Karpas-422 (cell line): ENCODE measurements at regions not wholly inside any gene's neighbourhood (a gene's known extent, or its start where the extent isn't known, plus 50 kb on each side); places are given as distances from the start of the nearest gene placed in this dataset.

Experiments used
- DNase-seq: peaks from one replicate; pipeline ENCODE4 v3.0.0-alpha.2; 2015
- H2AFZ ChIP-seq: fragments of 200-600 bp; sonication (generic); 2 replicates; pipeline ENCODE4 v1.6.1; 2014; ENCODE audit warnings: antibody characterized with exemption, low read length, mixed read lengths
- H3K27ac ChIP-seq: fragments of 200-600 bp; sonication (generic); 2 replicates; pipeline ENCODE4 v1.5.1; 2014; ENCODE audit warnings: mild to moderate bottlenecking, low read length, moderate library complexity
- H3K27me3 ChIP-seq: fragments of 200-600 bp; sonication (generic); 2 replicates; pipeline ENCODE4 v1.6.1; 2014; ENCODE audit warnings: low read length, mixed read lengths
- H3K36me3 ChIP-seq: fragments of 200-600 bp; sonication (generic); 2 replicates; pipeline ENCODE4 v1.6.1; 2014; ENCODE audit warnings: low read length, mixed read lengths; ENCODE audit not compliant: insufficient read depth
- H3K4me1 ChIP-seq: fragments of 200-600 bp; sonication (generic); 2 replicates; pipeline ENCODE4 v1.6.1; 2014; ENCODE audit warnings: mild to moderate bottlenecking, low read length, mixed read lengths
- H3K4me2 ChIP-seq: fragments of 200-600 bp; sonication (generic); 2 replicates; pipeline ENCODE4 v1.6.1; 2014; ENCODE audit warnings: low read length, low read depth, mild to moderate bottlenecking; ENCODE audit not compliant: poor library complexity, severe bottlenecking
- H3K4me3 ChIP-seq: fragments of 200-600 bp; sonication (generic); 2 replicates; pipeline ENCODE4 v1.5.1; 2014; ENCODE audit warnings: mild to moderate bottlenecking, antibody characterized with exemption, low read length, mixed read lengths
- H3K79me2 ChIP-seq: fragments of 200-600 bp; sonication (generic); 2 replicates; pipeline ENCODE4 v1.6.1; 2014; ENCODE audit warnings: mild to moderate bottlenecking, low read length, mixed read lengths
- H3K9ac ChIP-seq: fragments of 200-600 bp; sonication (generic); 2 replicates; pipeline ENCODE4 v1.6.0; 2014; ENCODE audit warnings: low read length
- H3K9me2 ChIP-seq: fragments of 200-600 bp; sonication (generic), shearing (Covaris generic); replicated peaks from 2 replicates; pipeline ENCODE4 v1.6.0; 2014; ENCODE audit warnings: mild to moderate bottlenecking, low read length, moderate library complexity; ENCODE audit not compliant: insufficient read depth
- H3K9me3 ChIP-seq: fragments of 300-700, 200-600 bp; sonication (generic); 2 replicates; pipeline ENCODE4 v1.6.1; 2014; ENCODE audit warnings: low read length, mixed read lengths
- H4K20me1 ChIP-seq: fragments of 200-600 bp; sonication (generic); 2 replicates; pipeline ENCODE4 v1.6.1; 2014; ENCODE audit warnings: mild to moderate bottlenecking, antibody characterized with exemption, low read length, low read depth; ENCODE audit not compliant: insufficient read depth

- peak; percentile 55 for DNase-seq
- no peak overlapping the region for H2AFZ ChIP-seq
Measured at GRCh38 chr3:143201870-143202752, 82.5 kb downstream of the CHST2 start.

GRCh38 chr3:143203142-143203541, 83.6 kb downstream of the CHST2 start:
- Histone ChIP-seq H3K4me2 (peak overlapping the region; percentile 80), H3K27ac (peak overlapping the region; percentile 96), H3K9ac (peak overlapping the region; percentile 21; the same call in 1 of the 2 replicates), H3K4me1 (peaks cover 77% of the 10 kb centered on the region), H3K4me3 (no peak overlapping the region), H3K36me3 (peaks cover 8% of the 10 kb centered on the region; the same call in 1 of the 2 replicates), H4K20me1 (no peaks in the 10 kb centered on the region), H3K9me2 (no peaks in the 10 kb centered on the region), H2AFZ (no peak overlapping the region), H3K9me3 (peaks cover 9% of the 10 kb centered on the region), H3K27me3 (no peaks in the 10 kb centered on the region), H3K79me2 (no peaks in the 10 kb centered on the region)
- peak; percentile 60 for DNase-seq

More at GRCh38 chr3:143201870-143202752, 82.5 kb downstream of the CHST2 start:
- H3K4me2 ChIP-seq, result peak overlapping the region; percentile 80
- H3K27ac ChIP-seq, result peak overlapping the region; percentile 96
- H3K27me3 ChIP-seq, result no peaks in the 10 kb centered on the region
- H3K9me3 ChIP-seq, result peaks cover 9% of the 10 kb centered on the region
- H3K9me2 ChIP-seq, result no peaks in the 10 kb centered on the region
- peaks cover 8% of the 10 kb centered on the region; the same call in 1 of the 2 replicates for H3K36me3 ChIP-seq
- H3K4me3 ChIP-seq, result peak overlapping the region; percentile 48
- no peaks in the 10 kb centered on the region for H4K20me1 ChIP-seq
- H3K79me2 ChIP-seq, result no peaks in the 10 kb centered on the region
- H3K4me1 ChIP-seq, result peaks cover 70% of the 10 kb centered on the region
- H3K9ac ChIP-seq, result peak overlapping the region; percentile 58

- H3K4me2 ChIP-seq, result no peak overlapping the region
- H3K27me3 ChIP-seq, result no peaks in the 10 kb centered on the region
- H2AFZ ChIP-seq, result no peak overlapping the region
- DNase-seq, result no peak
- H3K27ac ChIP-seq, result peak overlapping the region; percentile 96; the same call in 1 of the 2 replicates
- peaks cover 9% of the 10 kb centered on the region for H3K9me3 ChIP-seq
- H3K4me1 ChIP-seq, result peaks cover 84% of the 10 kb centered on the region
- no peaks in the 10 kb centered on the region for H3K79me2 ChIP-seq
- H3K9me2 ChIP-seq, result no peaks in the 10 kb centered on the region
- H3K36me3 ChIP-seq, result peaks cover 8% of the 10 kb centered on the region; the same call in 1 of the 2 replicates
- no peaks in the 10 kb centered on the region for H4K20me1 ChIP-seq
- H3K4me3 ChIP-seq, result no peak overlapping the region
- H3K9ac ChIP-seq, result no peak overlapping the region
Measured at GRCh38 chr3:143203848-143204247, 84.3 kb downstream of the CHST2 start.

GRCh38 chr3:143206955-143207337, 87.4 kb downstream of the CHST2 start:
- peak overlapping the region; percentile 60 for H3K4me2 ChIP-seq
- no peaks in the 10 kb centered on the region for H4K20me1 ChIP-seq
- no peaks in the 10 kb centered on the region for H3K9me2 ChIP-seq
- H3K36me3 ChIP-seq, result peaks cover 8% of the 10 kb centered on the region; the same call in 1 of the 2 replicates
- H3K4me1 ChIP-seq, result peaks cover 76% of the 10 kb centered on the region
- H3K4me3 ChIP-seq, result peak overlapping the region; percentile 31; the same call in 1 of the 2 replicates
- H2AFZ ChIP-seq, result no peak overlapping the region
- no peaks in the 10 kb centered on the region for H3K27me3 ChIP-seq
- H3K9ac ChIP-seq, result peak overlapping the region; percentile 47
- no peak for DNase-seq
- H3K79me2 ChIP-seq, result no peaks in the 10 kb centered on the region
- H3K9me3 ChIP-seq, result peaks cover 9% of the 10 kb centered on the region
- peak overlapping the region; percentile 98 for H3K27ac ChIP-seq

- Histone ChIP-seq H3K79me2 (no peaks in the 10 kb centered on the region), H3K4me2 (peak overlapping the region; percentile 60), H3K36me3 (peaks cover 8% of the 10 kb centered on the region; the same call in 1 of the 2 replicates), H3K27me3 (no peaks in the 10 kb centered on the region), H3K4me3 (peak overlapping the region; percentile 10; the same call in 1 of the 2 replicates), H3K9me3 (peaks cover 9% of the 10 kb centered on the region), H3K9me2 (no peaks in the 10 kb centered on the region), H3K4me1 (peaks cover 71% of the 10 kb centered on the region), H4K20me1 (no peaks in the 10 kb centered on the region), H3K27ac (peak overlapping the region; percentile 98), H2AFZ (no peak overlapping the region), H3K9ac (peak overlapping the region; percentile 47; the same call in 1 of the 2 replicates)
- peak; percentile 99 for DNase-seq
Measured at GRCh38 chr3:143207338-143207961, 87.9 kb downstream of the CHST2 start.

GRCh38 chr3:143208976-143209714, 89.6 kb downstream of the CHST2 start:
- Histone ChIP-seq H3K27me3 (no peaks in the 10 kb centered on the region), H2AFZ (no peak overlapping the region), H4K20me1 (no peaks in the 10 kb centered on the region), H3K9me3 (peaks cover 4% of the 10 kb centered on the region), H3K4me1 (peaks cover 59% of the 10 kb centered on the region), H3K27ac (peak overlapping the region; percentile 98), H3K79me2 (no peaks in the 10 kb centered on the region), H3K9ac (peak overlapping the region; percentile 29; the same call in 1 of the 2 replicates), H3K4me2 (peak overlapping the region; percentile 46), H3K9me2 (no peaks in the 10 kb centered on the region), H3K36me3 (peaks cover 5% of the 10 kb centered on the region; the same call in 1 of the 2 replicates), H3K4me3 (no peak overlapping the region)
- DNase-seq, result peak; percentile 63

- Histone ChIP-seq H3K4me2 (peak overlapping the region; percentile 46), H3K9me2 (no peaks in the 10 kb centered on the region), H3K4me1 (peaks cover 58% of the 10 kb centered on the region), H3K27ac (peak overlapping the region; percentile 98), H3K79me2 (no peaks in the 10 kb centered on the region), H2AFZ (peak overlapping the region; percentile 16), H3K4me3 (no peak overlapping the region), H4K20me1 (no peaks in the 10 kb centered on the region), H3K27me3 (no peaks in the 10 kb centered on the region), H3K9ac (peak overlapping the region; percentile 31; the same call in 1 of the 2 replicates), H3K36me3 (peaks cover under 1% of the 10 kb centered on the region; the same call in 1 of the 2 replicates), H3K9me3 (no peaks in the 10 kb centered on the region)
- DNase-seq, result no peak
Measured at GRCh38 chr3:143209715-143210059, 90.1 kb downstream of the CHST2 start.
